ENCODE measurements at regions not wholly inside any gene's neighbourhood (a gene's known extent, or its start where the extent isn't known, plus 50 kb on each side); places are given as distances from the start of the nearest gene placed in this dataset.

DNA sequence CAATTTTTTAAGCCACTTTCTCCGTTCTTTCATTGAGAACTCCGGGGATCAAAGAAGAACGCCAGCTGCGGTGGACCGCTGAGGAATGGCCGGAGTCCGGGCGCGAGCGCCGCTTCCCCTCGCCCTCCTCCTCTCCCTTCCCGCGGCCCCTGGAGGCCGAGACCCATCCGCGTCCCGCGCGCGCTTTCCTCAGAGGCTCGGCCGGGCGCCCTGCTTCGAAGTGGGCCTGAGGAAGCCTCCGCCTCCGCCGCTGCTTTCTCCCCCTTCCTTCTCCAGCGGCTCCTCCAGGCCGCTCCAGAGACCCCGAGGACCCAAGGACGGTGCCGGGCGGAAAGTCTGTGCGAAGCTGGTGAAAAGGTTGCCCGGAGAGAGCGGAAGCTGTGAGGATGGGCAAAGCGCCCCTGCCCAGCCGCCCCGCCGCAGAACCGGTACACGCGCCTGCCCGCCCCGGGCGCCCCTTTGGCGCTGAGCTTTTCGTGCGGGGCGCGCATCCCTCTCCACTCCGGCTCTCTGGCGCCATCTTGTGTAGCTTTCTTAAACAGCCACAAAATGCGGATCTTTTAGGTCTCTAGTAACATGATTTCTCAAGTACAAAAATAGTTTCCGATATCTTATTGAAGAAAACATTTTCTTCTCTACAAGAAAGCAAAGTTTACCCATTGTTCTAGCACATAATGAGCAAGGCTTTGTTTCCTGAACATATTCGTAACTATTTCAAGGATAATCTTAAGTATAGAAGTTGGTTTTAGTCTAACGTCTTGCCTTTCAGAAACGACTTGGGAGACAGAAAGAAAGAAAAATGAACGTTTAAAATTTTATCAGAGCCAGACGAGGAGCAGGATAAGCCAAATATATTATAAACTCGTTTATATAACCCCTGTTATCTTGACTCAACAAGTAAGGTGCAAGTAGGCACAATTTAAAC lies 59.2 kb upstream of the FAM174B start:
- TF ChIP-seq, protein P1, sequence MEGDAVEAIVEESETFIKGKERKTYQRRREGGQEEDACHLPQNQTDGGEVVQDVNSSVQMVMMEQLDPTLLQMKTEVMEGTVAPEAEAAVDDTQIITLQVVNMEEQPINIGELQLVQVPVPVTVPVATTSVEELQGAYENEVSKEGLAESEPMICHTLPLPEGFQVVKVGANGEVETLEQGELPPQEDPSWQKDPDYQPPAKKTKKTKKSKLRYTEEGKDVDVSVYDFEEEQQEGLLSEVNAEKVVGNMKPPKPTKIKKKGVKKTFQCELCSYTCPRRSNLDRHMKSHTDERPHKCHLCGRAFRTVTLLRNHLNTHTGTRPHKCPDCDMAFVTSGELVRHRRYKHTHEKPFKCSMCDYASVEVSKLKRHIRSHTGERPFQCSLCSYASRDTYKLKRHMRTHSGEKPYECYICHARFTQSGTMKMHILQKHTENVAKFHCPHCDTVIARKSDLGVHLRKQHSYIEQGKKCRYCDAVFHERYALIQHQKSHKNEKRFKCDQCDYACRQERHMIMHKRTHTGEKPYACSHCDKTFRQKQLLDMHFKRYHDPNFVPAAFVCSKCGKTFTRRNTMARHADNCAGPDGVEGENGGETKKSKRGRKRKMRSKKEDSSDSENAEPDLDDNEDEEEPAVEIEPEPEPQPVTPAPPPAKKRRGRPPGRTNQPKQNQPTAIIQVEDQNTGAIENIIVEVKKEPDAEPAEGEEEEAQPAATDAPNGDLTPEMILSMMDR (IDR thresholded peaks at IDR 0.05; ENCODE audit: insufficient read depth, low read depth, low read length, missing control alignments): peak; percentile 78
- DNase-seq (ENCODE audit: low read depth): peak; percentile 55
- H3K4me3 ChIP-seq (ENCODE audit: low read length): peak overlapping the region; percentile 41

GRCh38 chr15:92715758-92716157 lies 60.2 kb upstream of the FAM174B start:
- no peak for DNase-seq (ENCODE audit: low read depth)
- TF ChIP-seq, protein P1 (IDR thresholded peaks at IDR 0.05; ENCODE audit: insufficient read depth, low read depth, low read length, missing control alignments): no peak
- H3K4me3 ChIP-seq (ENCODE audit: low read length): no peak overlapping the region

- H3K4me3 ChIP-seq (ENCODE audit: low read length): no peak overlapping the region
- TF ChIP-seq, protein P1 (IDR thresholded peaks at IDR 0.05; ENCODE audit: insufficient read depth, low read depth, low read length, missing control alignments): no peak
- DNase-seq (ENCODE audit: low read depth): no peak
Measured at GRCh38 chr15:92719021-92719420, 63.4 kb upstream of the FAM174B start.

DNA sequence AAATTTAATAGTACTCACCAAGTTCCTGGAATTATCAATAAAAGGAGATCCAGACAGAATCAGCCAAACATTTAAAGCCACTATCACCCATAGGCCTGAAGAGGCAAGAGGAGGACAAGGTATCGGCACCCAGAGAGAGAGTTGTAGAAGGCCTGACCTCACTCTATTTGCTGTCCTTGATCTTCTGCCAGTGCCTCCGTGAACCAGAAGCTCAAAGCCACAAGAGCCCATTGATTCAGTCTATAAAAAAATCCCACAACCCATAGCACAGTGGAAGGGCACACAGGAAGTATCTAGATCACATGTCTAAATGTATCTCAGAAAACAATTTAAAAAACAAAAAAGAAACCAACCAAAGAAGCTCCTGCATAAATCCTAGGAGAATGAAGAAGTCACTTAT lies 68.6 kb upstream of the FAM174B start:
- H3K4me3 ChIP-seq (ENCODE audit: low read length): no peak overlapping the region
- TF ChIP-seq, protein P1 (IDR thresholded peaks at IDR 0.05; ENCODE audit: insufficient read depth, low read depth, low read length, missing control alignments): no peak
- no peak for DNase-seq (ENCODE audit: low read depth)

- TF ChIP-seq, protein P1 (IDR thresholded peaks at IDR 0.05; ENCODE audit: insufficient read depth, low read depth, low read length, missing control alignments): no peak
- no peak overlapping the region for H3K4me3 ChIP-seq (ENCODE audit: low read length)
- DNase-seq (ENCODE audit: low read depth): peak; percentile 41
Measured at GRCh38 chr15:92725171-92725570, 69.6 kb upstream of the FAM174B start.

DNA sequence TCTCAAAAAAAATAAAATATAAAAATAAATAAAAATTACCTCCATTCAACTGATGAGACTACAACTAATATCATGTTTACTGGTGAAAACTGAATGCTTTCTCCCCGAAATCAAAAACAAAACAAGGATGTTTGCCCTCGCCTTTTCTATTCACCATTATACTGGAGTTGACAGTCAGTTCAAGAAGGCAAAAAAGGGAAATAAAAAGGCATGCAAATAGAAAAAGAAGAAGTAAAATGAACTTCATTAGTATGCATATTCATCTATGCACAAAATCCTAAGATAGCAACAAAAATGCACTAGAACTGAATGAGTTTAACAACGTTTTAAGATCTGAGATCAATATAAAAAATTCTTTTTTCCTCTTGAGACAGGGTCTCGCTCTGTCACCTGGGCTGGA lies 72.7 kb upstream of the FAM174B start:
- no peak overlapping the region for H3K4me3 ChIP-seq (ENCODE audit: low read length)
- TF ChIP-seq, protein P1 (IDR thresholded peaks at IDR 0.05; ENCODE audit: insufficient read depth, low read depth, low read length, missing control alignments): no peak
- no peak for DNase-seq (ENCODE audit: low read depth)

Measured in epithelial cell of esophagus (primary cell).